Mammary epithelial cell (primary cell): ENCODE measurements at regions not wholly inside any gene's neighbourhood (a gene's known extent, or its start where the extent isn't known, plus 50 kb on each side); places are given as distances from the start of the nearest gene placed in this dataset.

Source experiments
- CTCF ChIP-seq, 2 donors: IDR thresholded peaks in 1 of 2; conservative IDR thresholded peaks in 1 of 2; 2 replicates each; pipeline ENCODE4 v1.5.1; 2011 to 2012; ENCODE audit warnings: inconsistent platforms in 2 of 2, low read length in 2 of 2, mild to moderate bottlenecking in 2 of 2, control low read depth in 1 of 2, low read depth in 1 of 2; ENCODE audit not compliant: insufficient read depth in 1 of 2; ENCODE audit errors: extremely low read depth in 1 of 2
- EZH2 ChIP-seq: IDR thresholded peaks from 2 replicates; pipeline ENCODE4 v1.6.1; 2012; ENCODE audit warnings: low read length, inconsistent platforms, borderline replicate concordance

- TF ChIP-seq CTCF (conservative IDR thresholded peaks at IDR 0.05 in 1 of 2, IDR thresholded peaks at IDR 0.05 in 1 of 2; ENCODE audit: extremely low read depth in 1 of 2, insufficient read depth in 1 of 2, low read depth in 1 of 2, low read length in 2 of 2): no peak
- TF ChIP-seq EZH2: no peak
Observed at GRCh38 chr6:15170126-15170525, 75.7 kb upstream of the JARID2 start.
